Testis (tissue), 2 donors: ENCODE measurements at regions not wholly inside any gene's neighbourhood (a gene's known extent, or its start where the extent isn't known, plus 50 kb on each side); places are given as distances from the start of the nearest gene placed in this dataset.

Experiments
- DNase-seq: peaks from one replicate; pipeline ENCODE4 v3.0.0-alpha.2; 2019
- H3K27ac ChIP-seq, 2 donors: fragments of 200-600 bp; sonication (generic); one replicate each; pipeline ENCODE4 v1.5.1; 2019
- H3K27me3 ChIP-seq: fragments of 200-600 bp; sonication (generic); one replicate; pipeline ENCODE4 v1.5.1; 2019
- H3K36me3 ChIP-seq: fragments of 200-600 bp; sonication (generic); one replicate; pipeline ENCODE4 v1.5.1; 2017; ENCODE audit warnings: low read depth; ENCODE audit errors: missing control alignments
- H3K4me1 ChIP-seq: fragments of 200-600 bp; sonication (generic); one replicate; pipeline ENCODE4 v1.5.1; 2019
- H3K4me3 ChIP-seq, 2 donors: fragments of 200-600 bp; sonication (generic); one replicate each; pipeline ENCODE4 v1.5.1; 2017 to 2019
- H3K9me3 ChIP-seq: fragments of 200-600 bp; sonication (generic); one replicate; pipeline ENCODE4 v1.5.1; 2017
- POLR2A ChIP-seq: fragments of 450-650 bp; IDR thresholded peaks from one replicate; pipeline ENCODE4 v1.6.1; 2017; ENCODE audit warnings: antibody characterized with exemption, mild to moderate bottlenecking, moderate library complexity
- WGBS, 2 donors: methylation state at CpG; one replicate each; pipeline ENCODE4 v1.1.5; 2018; 5-methylcytosine and 5-hydroxymethylcytosine counted together
- intact Hi-C: fragments of 100-400 bp; cut with DNase I; formaldehyde crosslinking; loops from one replicate; pipeline ENCODE4 v1.15.1; 2023; ENCODE audit warnings: low total_unique reads
- TF ChIP-seq, protein P1 (sequence below), 3 experiments: fragments of 450-650 bp in 2 of 3; fragments of 200-600 bp in 1 of 3; sonication (generic) in 1 of 3; IDR thresholded peaks; one replicate each; pipeline ENCODE4 v1.5.1; 2016 to 2019; ENCODE audit warnings: antibody characterized with exemption in 3 of 3, mild to moderate bottlenecking in 2 of 3, moderate library complexity in 1 of 3

DNA sequence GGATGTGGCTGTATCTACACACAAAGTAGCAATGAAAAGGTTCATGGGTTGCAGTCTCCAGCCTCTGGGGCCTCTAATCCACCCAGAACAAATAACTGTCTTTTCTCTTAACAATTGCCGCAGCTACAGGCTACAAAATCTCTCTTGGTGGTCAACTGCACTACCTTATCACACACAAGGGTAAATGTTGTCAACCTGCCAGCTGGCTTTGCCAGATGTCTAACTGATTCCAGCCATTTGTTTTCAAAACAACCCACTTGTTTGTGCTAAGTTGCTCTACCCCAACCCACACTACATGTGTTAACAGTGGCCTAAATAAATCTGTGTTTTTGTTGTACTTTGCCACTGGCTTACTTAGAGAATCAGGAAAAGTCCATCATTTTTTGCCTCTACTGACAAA lies 447.3 kb downstream of the TAFA4 start:
- intact Hi-C loops, result no loop called here
- H3K27ac ChIP-seq, result no peak overlapping the region
- DNase-seq, result no peak

DNA sequence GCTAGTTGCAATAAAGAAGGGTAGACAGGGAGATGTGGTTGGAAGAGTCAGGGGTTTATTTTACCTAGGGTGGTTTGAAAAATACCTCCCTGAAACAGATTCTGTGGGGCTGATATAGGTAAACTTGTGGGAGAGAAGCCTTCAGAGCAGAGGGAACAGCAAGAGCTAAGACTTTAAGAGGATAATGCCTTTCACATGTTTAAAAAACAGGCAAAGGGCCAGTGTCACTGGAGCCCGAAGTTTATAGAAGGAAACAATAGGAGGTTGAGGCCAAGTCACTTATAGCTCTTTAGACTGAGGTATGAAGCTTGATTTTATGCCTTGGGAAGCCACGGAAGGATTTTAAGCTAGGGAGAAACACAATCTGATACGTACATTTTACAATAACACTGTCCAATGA lies 448.7 kb downstream of the TAFA4 start:
- DNase-seq, result no peak
- intact Hi-C loops, result no loop called here
- no peak for TF ChIP-seq POLR2A
- TF ChIP-seq, protein P1, sequence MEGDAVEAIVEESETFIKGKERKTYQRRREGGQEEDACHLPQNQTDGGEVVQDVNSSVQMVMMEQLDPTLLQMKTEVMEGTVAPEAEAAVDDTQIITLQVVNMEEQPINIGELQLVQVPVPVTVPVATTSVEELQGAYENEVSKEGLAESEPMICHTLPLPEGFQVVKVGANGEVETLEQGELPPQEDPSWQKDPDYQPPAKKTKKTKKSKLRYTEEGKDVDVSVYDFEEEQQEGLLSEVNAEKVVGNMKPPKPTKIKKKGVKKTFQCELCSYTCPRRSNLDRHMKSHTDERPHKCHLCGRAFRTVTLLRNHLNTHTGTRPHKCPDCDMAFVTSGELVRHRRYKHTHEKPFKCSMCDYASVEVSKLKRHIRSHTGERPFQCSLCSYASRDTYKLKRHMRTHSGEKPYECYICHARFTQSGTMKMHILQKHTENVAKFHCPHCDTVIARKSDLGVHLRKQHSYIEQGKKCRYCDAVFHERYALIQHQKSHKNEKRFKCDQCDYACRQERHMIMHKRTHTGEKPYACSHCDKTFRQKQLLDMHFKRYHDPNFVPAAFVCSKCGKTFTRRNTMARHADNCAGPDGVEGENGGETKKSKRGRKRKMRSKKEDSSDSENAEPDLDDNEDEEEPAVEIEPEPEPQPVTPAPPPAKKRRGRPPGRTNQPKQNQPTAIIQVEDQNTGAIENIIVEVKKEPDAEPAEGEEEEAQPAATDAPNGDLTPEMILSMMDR (IDR thresholded peaks at IDR 0.05), result no peak
- H3K27ac ChIP-seq, result no peak overlapping the region
- H3K4me3 ChIP-seq, result no peak overlapping the region
- H3K27me3 ChIP-seq, result no peaks in the 10 kb centered on the region
- 86 to 92% methylated on average over 3 of the region's 3 CpGs for WGBS, 2 donors
- no peaks in the 10 kb centered on the region for H3K4me1 ChIP-seq
- H3K9me3 ChIP-seq, result no peaks in the 10 kb centered on the region
- no peaks in the 10 kb centered on the region for H3K36me3 ChIP-seq

More for the DNA sequence above, 447.3 kb downstream of the TAFA4 start:
- TF ChIP-seq, protein P1 (IDR thresholded peaks at IDR 0.05), result no peak
- no peak for TF ChIP-seq POLR2A
- Histone ChIP-seq H3K27me3 (no peaks in the 10 kb centered on the region), H3K9me3 (no peaks in the 10 kb centered on the region), H3K36me3 (no peaks in the 10 kb centered on the region), H3K4me1 (no peaks in the 10 kb centered on the region), H3K4me3 (no peak overlapping the region)
- WGBS, 2 donors, result 50 to 65% methylated on average over 1 of the region's 1 CpG

DNA sequence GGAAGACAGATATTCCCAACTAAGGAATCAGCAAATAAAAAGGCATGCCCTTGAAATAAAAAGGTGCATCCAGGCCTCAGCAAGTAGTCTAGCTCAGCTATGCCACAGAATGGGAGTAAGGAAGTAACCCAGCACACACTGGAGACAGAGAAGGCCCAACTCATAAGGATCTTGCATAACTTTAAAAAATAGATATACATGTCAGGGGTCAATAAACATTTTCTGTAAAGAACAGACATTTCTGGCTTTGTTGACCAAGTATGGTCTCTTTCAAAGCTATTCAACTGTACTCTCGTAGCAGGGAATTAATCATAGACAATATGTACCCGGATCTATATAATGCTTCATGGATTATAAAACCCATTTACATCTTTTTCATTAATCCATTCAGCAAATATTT lies 449.3 kb downstream of the TAFA4 start:
- TF ChIP-seq POLR2A, result no peak
- TF ChIP-seq, protein P1 (IDR thresholded peaks at IDR 0.05), result no peak
- H3K9me3 ChIP-seq, result no peaks in the 10 kb centered on the region
- DNase-seq, result no peak
- H3K4me3 ChIP-seq, result no peak overlapping the region
- 83 to 87% methylated on average over 2 of the region's 2 CpGs for WGBS, 2 donors
- H3K4me1 ChIP-seq, result no peaks in the 10 kb centered on the region
- H3K27ac ChIP-seq, result no peak overlapping the region
- no peaks in the 10 kb centered on the region for H3K27me3 ChIP-seq
- intact Hi-C loops, result no loop called here
- no peaks in the 10 kb centered on the region for H3K36me3 ChIP-seq

DNA sequence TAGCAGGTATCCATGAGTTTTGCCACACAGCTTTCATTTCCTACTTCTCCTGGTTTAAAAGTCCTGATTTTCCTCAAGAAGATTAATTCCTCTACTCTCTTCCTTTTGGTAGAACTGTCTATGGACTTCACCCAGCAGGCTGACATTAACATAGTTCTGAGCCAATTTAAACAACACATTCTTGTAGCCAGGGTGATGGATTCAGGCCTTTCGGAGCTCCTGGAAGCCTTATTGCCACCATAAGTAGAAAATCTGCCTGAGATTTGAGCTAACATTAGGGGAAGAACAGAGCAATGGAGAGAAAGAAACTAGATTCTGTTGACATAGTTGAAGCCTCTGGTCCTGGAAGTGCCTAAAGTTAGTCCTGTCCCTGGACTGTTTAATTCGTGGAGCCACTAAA lies 449.8 kb downstream of the TAFA4 start:
- Histone ChIP-seq H3K4me1 (no peaks in the 10 kb centered on the region), H3K27ac (no peak overlapping the region), H3K36me3 (no peaks in the 10 kb centered on the region), H3K27me3 (no peaks in the 10 kb centered on the region), H3K9me3 (no peaks in the 10 kb centered on the region), H3K4me3 (no peak overlapping the region)
- DNase-seq, result no peak
- WGBS, 2 donors, result 73 to 80% methylated on average over 2 of the region's 2 CpGs
- TF ChIP-seq, protein P1 (IDR thresholded peaks at IDR 0.05), result no peak
- TF ChIP-seq POLR2A, result no peak
- intact Hi-C loops, result no loop called here

DNA sequence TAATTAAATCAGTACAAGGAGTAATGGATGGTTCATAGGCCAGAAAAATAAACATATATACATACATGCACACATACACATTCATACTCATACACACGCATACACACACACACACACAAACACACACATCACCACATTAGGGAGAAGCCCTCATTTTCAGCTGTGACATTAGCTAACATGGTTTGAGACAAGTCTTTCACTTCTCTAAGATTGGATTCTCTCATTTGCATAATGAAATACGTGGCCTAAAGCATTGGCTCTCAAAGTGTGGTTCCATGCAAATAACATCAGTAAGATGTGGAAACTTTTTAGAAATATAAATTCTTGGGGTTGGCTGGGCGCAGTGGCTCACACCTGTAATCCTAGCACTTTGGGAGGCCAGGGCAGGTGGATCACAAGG lies 452.6 kb downstream of the TAFA4 start:
- 93 to 96% methylated on average over 3 of the region's 3 CpGs for WGBS, 2 donors
- intact Hi-C loops, result no loop called here
- TF ChIP-seq POLR2A, result no peak
- TF ChIP-seq, protein P1 (IDR thresholded peaks at IDR 0.05), result no peak

More for the DNA sequence above, 452.6 kb downstream of the TAFA4 start:
- no peak for DNase-seq
- H3K4me1 ChIP-seq, result no peaks in the 10 kb centered on the region
- H3K36me3 ChIP-seq, result no peaks in the 10 kb centered on the region
- H3K9me3 ChIP-seq, result no peaks in the 10 kb centered on the region
- no peak overlapping the region for H3K27ac ChIP-seq
- no peak overlapping the region for H3K4me3 ChIP-seq
- no peaks in the 10 kb centered on the region for H3K27me3 ChIP-seq
